ENCODE measurements at regions not wholly inside any gene's neighbourhood (a gene's known extent, or its start where the extent isn't known, plus 50 kb on each side); places are given as distances from the start of the nearest gene placed in this dataset.

GRCh38 chr9:80569236-80569635, 997.5 kb downstream of the TLE4 start:
- POLR2A ChIA-PET, result no interaction called here

More at GRCh38 chr9:80569236-80569635, 997.5 kb downstream of the TLE4 start:
- no peak overlapping the region for H3K4me3 ChIP-seq (replicated peaks in 1 of 3; ENCODE audit: insufficient read depth in 1 of 3, low read depth in 1 of 3, low read length in 3 of 3)
- BruUV-seq (replicated peaks), result no TSS peak
- no peaks in the 10 kb centered on the region for H3K9me1 ChIP-seq (replicated peaks; ENCODE audit: control insufficient read depth, extremely low read depth, insufficient read depth, low read length)
- intact Hi-C loops (cut with micrococcal nuclease), result no loop called here
- TF ChIP-seq JUN (IDR thresholded peaks at IDR 0.05; ENCODE audit: borderline replicate concordance, insufficient read depth, insufficient read length, low read depth) (no peak), MAX (IDR thresholded peaks at IDR 0.05; ENCODE audit: insufficient read depth, insufficient read length) (no peak), MYC (IDR thresholded peaks at IDR 0.05; ENCODE audit: low read depth, low read length) (no peak), POLR2AphosphoS5 (IDR thresholded peaks at IDR 0.05; ENCODE audit: insufficient read depth, low read depth, low read length) (no peak), CTCF (IDR thresholded peaks at IDR 0.05; ENCODE audit: extremely low read depth in 1 of 2, insufficient read depth in 1 of 2, low read depth in 1 of 2, low read length in 2 of 2) (no peak), GATA2 (IDR thresholded peaks at IDR 0.05; ENCODE audit: insufficient read depth, insufficient read length, low read depth, low read length) (no peak), EZH2 (IDR thresholded peaks at IDR 0.05; ENCODE audit: borderline replicate concordance, low read depth, low read length, severe bottlenecking) (no peak), FOS (IDR thresholded peaks at IDR 0.05; ENCODE audit: borderline replicate concordance, insufficient read depth, low read length) (no peak), POLR2A (IDR thresholded peaks at IDR 0.05; ENCODE audit: low read depth, low read length) (no peak)
- FAIRE-seq, result no peak
- DNase-seq (ENCODE audit: low read depth, low spot score), result no peak
- no peaks in the 10 kb centered on the region for H4K20me1 ChIP-seq (replicated peaks; ENCODE audit: control insufficient read depth, extremely low read depth, insufficient read depth, low read length)
- H2AFZ ChIP-seq (ENCODE audit: low read depth, low read length), result no peak overlapping the region
- H3K9ac ChIP-seq (replicated peaks; ENCODE audit: extremely low read depth, insufficient read depth, low read length), result no peak overlapping the region
- H3K4me1 ChIP-seq (ENCODE audit: control insufficient read depth, extremely low read depth, insufficient read depth, low read length), result no peaks in the 10 kb centered on the region
- dilution Hi-C loops (cut with MboI; ENCODE audit: extremely low pct_ligation_motif_present, low sequenced_read_pairs), result no loop called here
- H3K36me3 ChIP-seq (ENCODE audit: control insufficient read depth in 2 of 2, extremely low read depth in 1 of 2, insufficient read depth in 2 of 2, low read length in 2 of 2), result no peaks in the 10 kb centered on the region
- CTCF ChIA-PET, result no interaction called here
- H3K27ac ChIP-seq (ENCODE audit: insufficient read depth, low read depth, low read length), result no peak overlapping the region
- no peak overlapping the region for H3K4me2 ChIP-seq (ENCODE audit: insufficient read depth, low read length)
- no peaks in the 10 kb centered on the region for H3K27me3 ChIP-seq (ENCODE audit: control insufficient read depth in 2 of 2, insufficient read depth in 2 of 2, low read length in 2 of 2)
- H3K9me3 ChIP-seq (replicated peaks; ENCODE audit: control insufficient read depth, insufficient read depth, low read length), result no peaks in the 10 kb centered on the region
- no peaks in the 10 kb centered on the region for H3K79me2 ChIP-seq (ENCODE audit: control insufficient read depth, insufficient read depth, low read length)
